Stomach (tissue), 4 donors: ENCODE measurements at regions not wholly inside any gene's neighbourhood (a gene's known extent, or its start where the extent isn't known, plus 50 kb on each side); places are given as distances from the start of the nearest gene placed in this dataset.

Experiments
- CTCF ChIP-seq, 7 experiments: fragments of 450-650 bp in 4 of 7; fragments of 200-600 bp in 3 of 7; sonication (generic) in 3 of 7; IDR thresholded peaks; one replicate each; pipeline ENCODE4 v1.5.1; 2016 to 2019; ENCODE audit warnings: antibody characterized with exemption in 7 of 7, control low read depth in 2 of 7, mild to moderate bottlenecking in 1 of 7
- EP300 ChIP-seq: sonication (generic); formaldehyde crosslinking; IDR thresholded peaks from one replicate; pipeline ENCODE4 v1.6.1; 2017; ENCODE audit warnings: antibody characterized with exemption
- POLR2A ChIP-seq, 4 donors: fragments of 450-650 bp; IDR thresholded peaks; one replicate each; pipeline ENCODE4 v1.6.1; 2016; ENCODE audit warnings: antibody characterized with exemption in 4 of 4, control low read depth in 2 of 4, mild to moderate bottlenecking in 1 of 4, moderate library complexity in 1 of 4
- POLR2AphosphoS5 ChIP-seq, 3 donors: sonication (generic); formaldehyde crosslinking; IDR thresholded peaks; one replicate each; pipeline ENCODE4 v1.6.1; 2016; ENCODE audit warnings: antibody characterized with exemption in 3 of 3

- TF ChIP-seq CTCF (IDR thresholded peaks at IDR 0.05) = no peak
- TF ChIP-seq POLR2A (IDR thresholded peaks at IDR 0.05) = no peak
- no peak for TF ChIP-seq EP300
- TF ChIP-seq POLR2AphosphoS5 (IDR thresholded peaks at IDR 0.05) = no peak
Measured at GRCh38 chr10:55374060-55374459, 573.0 kb upstream of the PCDH15 start.
